ENCODE measurements at regions not wholly inside any gene's neighbourhood (a gene's known extent, or its start where the extent isn't known, plus 50 kb on each side); places are given as distances from the start of the nearest gene placed in this dataset.

GRCh38 chr6:148128014-148128730 lies 214.5 kb upstream of the SASH1 start:
- DNase-seq = no peak

DNA sequence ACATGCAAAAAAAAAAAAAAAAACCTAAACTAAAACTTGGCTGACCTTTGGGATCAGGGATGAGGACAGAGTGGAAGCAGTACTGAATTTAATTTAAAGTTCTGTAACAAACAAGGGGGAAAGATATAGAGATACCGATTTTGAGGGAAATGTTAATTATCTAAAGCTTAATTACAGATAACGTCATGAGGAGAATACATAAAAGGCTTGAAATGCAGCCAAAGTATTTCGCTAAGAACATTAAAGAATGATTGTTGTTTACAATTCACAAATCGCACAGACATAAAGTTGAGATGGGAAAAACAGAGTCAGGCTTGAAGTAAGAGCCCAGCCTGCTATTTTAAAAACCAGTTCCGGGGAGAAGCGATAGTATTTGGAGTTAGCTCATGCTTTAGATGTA lies 208.0 kb upstream of the SASH1 start:
- no peak for DNase-seq

GRCh38 chr6:148136586-148136985 lies 206.1 kb upstream of the SASH1 start:
- DNase-seq = no peak

DNA sequence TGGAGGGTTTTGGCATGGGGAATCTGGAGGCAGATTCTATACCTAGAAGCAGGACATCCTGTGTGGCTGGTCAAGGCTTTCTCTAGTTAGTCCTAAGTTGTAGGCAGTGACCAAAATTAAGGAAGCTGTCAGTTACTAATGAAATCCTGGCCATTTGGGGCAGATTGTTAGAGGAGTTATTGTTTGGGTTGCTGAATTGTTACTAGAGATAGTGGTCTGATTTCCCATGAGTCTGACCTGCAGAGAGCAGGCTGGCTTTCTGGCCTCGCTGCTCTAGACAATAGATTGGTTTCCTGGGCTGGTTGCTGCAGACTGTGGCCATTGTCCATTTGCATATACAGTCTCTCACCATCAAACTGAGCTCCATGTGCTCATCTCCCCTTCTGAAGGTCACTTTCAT lies 205.0 kb upstream of the SASH1 start:
- no peak for DNase-seq

- no peak for DNase-seq
Measured at GRCh38 chr6:148138573-148138972, 204.1 kb upstream of the SASH1 start.

GRCh38 chr6:148140772-148141557 lies 201.7 kb upstream of the SASH1 start:
- no peak for DNase-seq

DNA sequence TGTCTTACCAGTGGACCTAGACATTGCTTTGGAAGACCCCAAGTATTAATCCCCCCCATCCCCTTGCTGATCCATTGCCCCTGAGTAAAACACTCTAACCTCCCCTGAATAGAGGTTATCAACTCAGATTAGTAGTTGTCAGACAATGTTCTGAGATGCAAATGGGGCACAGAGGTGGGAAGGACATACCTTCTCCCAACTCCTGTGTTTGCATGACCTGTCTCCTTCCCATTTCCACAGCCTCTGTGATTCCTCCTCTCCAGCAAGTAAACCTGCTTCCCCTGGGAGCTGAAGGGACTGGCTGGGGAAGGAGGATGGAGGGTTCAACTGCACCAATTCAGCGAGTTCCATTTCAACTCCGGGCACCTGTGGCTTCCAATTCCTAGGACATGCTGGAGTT lies 199.8 kb upstream of the SASH1 start:
- no peak for DNase-seq

DNA sequence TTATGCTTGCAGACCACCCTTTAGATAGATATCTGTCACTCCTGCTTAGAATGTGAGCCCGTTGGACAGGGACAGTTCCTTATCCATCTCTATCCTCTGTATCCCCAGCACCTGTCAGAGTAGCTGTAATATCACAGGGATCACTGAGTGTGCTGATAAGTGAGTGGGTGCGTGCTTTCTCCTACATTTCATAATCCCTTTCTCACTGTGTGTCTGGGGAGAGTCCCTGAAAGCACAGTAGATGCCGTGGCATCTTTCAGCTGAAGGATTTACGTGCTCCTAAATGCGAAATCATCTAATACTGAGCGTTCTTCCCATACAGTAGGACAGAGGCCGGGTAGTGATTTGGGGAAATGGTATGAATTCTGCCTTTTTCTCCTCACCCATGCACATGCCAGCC lies 198.9 kb upstream of the SASH1 start:
- no peak for DNase-seq

GRCh38 chr6:148144917-148145521 lies 197.6 kb upstream of the SASH1 start:
- DNase-seq = peak; percentile 78

GRCh38 chr6:148146717-148147462 lies 195.7 kb upstream of the SASH1 start:
- DNase-seq = no peak

DNA sequence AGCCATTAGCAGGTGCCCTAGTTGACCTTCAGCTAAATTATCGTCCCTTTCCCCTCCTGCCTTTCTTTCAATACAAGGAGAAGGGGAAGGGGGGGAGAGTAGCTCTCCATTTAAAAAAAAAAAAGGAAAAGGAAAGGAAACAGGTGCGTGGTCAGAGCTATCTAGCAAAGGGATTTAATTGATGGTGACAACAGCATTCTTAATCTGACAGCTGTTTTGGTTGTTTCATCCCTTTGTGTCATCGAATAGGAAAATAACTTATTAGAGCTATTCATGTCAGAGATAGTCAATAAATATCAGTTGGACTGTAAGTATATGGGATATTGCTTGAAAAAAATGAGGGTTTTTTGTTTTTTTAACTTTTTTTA lies 195.2 kb upstream of the SASH1 start:
- DNase-seq = no peak

- no peak for DNase-seq
Measured at GRCh38 chr6:148151896-148152643, 190.6 kb upstream of the SASH1 start.

GRCh38 chr6:148154668-148155067 lies 188.0 kb upstream of the SASH1 start:
- no peak for DNase-seq

GRCh38 chr6:148155293-148155692 lies 187.3 kb upstream of the SASH1 start:
- DNase-seq = no peak

DNA sequence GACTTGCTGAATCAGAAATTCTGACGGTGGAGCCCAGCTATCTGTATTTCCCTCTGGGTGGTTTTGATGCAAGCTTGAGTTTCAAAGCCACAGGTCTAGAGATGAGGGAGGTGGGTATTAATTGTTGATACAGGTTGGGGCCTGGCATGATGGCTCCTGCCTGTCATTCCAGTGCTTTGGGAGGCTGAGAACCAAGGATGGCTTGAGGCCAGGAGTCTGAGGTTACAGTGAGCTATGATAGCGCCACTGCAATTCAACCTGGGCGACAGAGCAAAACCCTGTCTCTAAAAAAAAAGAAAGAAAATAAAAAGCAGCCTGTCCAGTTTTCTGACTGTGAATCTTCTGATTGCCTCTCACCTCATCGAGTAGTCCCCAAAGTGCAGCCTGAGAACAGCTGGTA lies 184.8 kb upstream of the SASH1 start:
- no peak for DNase-seq

DNA sequence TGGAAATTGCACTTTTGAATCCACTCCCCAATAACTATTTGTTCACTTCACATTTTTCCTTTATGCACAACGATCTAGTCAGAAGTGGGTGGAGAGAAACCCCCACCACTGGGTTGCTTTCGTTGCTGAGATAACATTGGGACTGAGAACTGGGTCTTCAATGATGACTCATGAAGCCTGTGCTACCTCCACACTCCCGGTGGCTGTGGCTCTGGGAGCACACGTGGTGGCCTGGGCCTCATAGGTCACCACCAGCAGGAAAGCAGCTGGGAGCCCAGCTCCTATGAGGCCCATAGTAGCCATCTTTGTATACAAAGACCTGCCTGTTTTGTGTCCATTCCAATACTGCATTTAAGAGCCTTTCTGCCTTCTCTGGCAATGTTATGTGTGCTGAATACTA lies 178.0 kb upstream of the SASH1 start:
- no peak for DNase-seq

- no peak for DNase-seq
Measured at GRCh38 chr6:148166339-148166968, 176.2 kb upstream of the SASH1 start.

GRCh38 chr6:148169706-148170105 lies 172.9 kb upstream of the SASH1 start:
- no peak for DNase-seq

GRCh38 chr6:148170286-148170685 lies 172.4 kb upstream of the SASH1 start:
- DNase-seq = no peak

- no peak for DNase-seq
Measured at GRCh38 chr6:148173548-148173947, 169.1 kb upstream of the SASH1 start.

GRCh38 chr6:148175550-148176188 lies 167.0 kb upstream of the SASH1 start:
- no peak for DNase-seq

Data from femur (tissue), 1 donor.